Endothelial cell of umbilical vein (primary cell): ENCODE measurements at regions not wholly inside any gene's neighbourhood (a gene's known extent, or its start where the extent isn't known, plus 50 kb on each side); places are given as distances from the start of the nearest gene placed in this dataset.

Experiments used
- BruUV-seq: library from RNA; stranded (reverse); fragments of 400-500 nt; replicated peaks from 2 replicates; lab custom pipeline; 2021; lab: Mats Ljungman, UMichigan
- CTCF ChIA-PET: fragments of 300-600, 350-600 bp; sonication (Branson Sonifier 250); formaldehyde crosslinking; loops from one replicate; lab custom pipeline; 2021; ENCODE audit warnings: antibody characterized with exemption, inconsistent platforms; lab: Charles Lee
- POLR2A ChIA-PET: fragments of 300-600, 350-600 bp; sonication (Branson Sonifier 250); formaldehyde crosslinking; loops from one replicate; lab custom pipeline; 2021; ENCODE audit warnings: antibody characterized with exemption, inconsistent platforms; lab: Charles Lee
- DNase-seq: peaks from one replicate; pipeline ENCODE4 v3.0.0-alpha.2; 2011; ENCODE audit warnings: low read depth, low spot score
- FAIRE-seq: peaks from 2 replicates; lab custom pipeline; 2011; peaks lifted over from hg19 to GRCh38; lab: Jason Lieb, UNC
- H2AFZ ChIP-seq: 2 replicates; pipeline ENCODE4 v1.6.0; 2012; ENCODE audit warnings: low read depth, low read length, control low read depth, inconsistent platforms
- H3K27ac ChIP-seq: 2 replicates; pipeline ENCODE4 v1.5.1; 2011; ENCODE audit warnings: low read depth, mild to moderate bottlenecking, control low read depth, low read length, moderate library complexity; ENCODE audit not compliant: insufficient read depth
- H3K27me3 ChIP-seq, 2 experiments: 2 replicates each; pipeline versions ENCODE4 v1.6.0 to v1.6.1; 2011; ENCODE audit warnings: low read length in 2 of 2, mixed read lengths in 1 of 2; ENCODE audit not compliant: control insufficient read depth in 2 of 2, insufficient read depth in 2 of 2
- H3K36me3 ChIP-seq, 2 experiments: 2 replicates in 1 of 2; 3 replicates in 1 of 2; pipeline ENCODE4 v1.5.1; 2011; ENCODE audit warnings: low read length in 2 of 2, mild to moderate bottlenecking in 1 of 2, moderate library complexity in 1 of 2; ENCODE audit not compliant: control insufficient read depth in 2 of 2, insufficient read depth in 2 of 2; ENCODE audit errors: extremely low read depth in 1 of 2
- H3K4me1 ChIP-seq: 3 replicates; pipeline ENCODE4 v1.5.1; 2011; ENCODE audit warnings: mild to moderate bottlenecking, low read length; ENCODE audit not compliant: control insufficient read depth, insufficient read depth; ENCODE audit errors: extremely low read depth
- H3K4me2 ChIP-seq: 2 replicates; pipeline ENCODE4 v1.6.1; 2011; ENCODE audit warnings: low read length, control low read depth, mixed read lengths; ENCODE audit not compliant: insufficient read depth
- H3K4me3 ChIP-seq, 3 experiments: fragments of 200-600 bp in 1 of 3; sonication (generic), shearing (Covaris generic) in 1 of 3; replicated peaks in 1 of 3; 2 replicates each; pipeline ENCODE4 v1.5.1; 2011 to 2016; ENCODE audit warnings: control low read depth in 3 of 3, low read length in 3 of 3, mild to moderate bottlenecking in 2 of 3, inconsistent platforms in 1 of 3, low read depth in 1 of 3, moderate library complexity in 1 of 3; ENCODE audit not compliant: insufficient read depth in 1 of 3
- H3K79me2 ChIP-seq: 2 replicates; pipeline ENCODE4 v1.6.0; 2012; ENCODE audit warnings: low read length, inconsistent platforms; ENCODE audit not compliant: control insufficient read depth, insufficient read depth
- H3K9ac ChIP-seq: replicated peaks from 2 replicates; pipeline ENCODE3; 2011; ENCODE audit warnings: low read length, control low read depth; ENCODE audit not compliant: insufficient read depth; ENCODE audit errors: extremely low read depth
- H3K9me1 ChIP-seq: replicated peaks from 3 replicates; pipeline ENCODE4 v1.6.0; 2011; ENCODE audit warnings: mild to moderate bottlenecking, low read length; ENCODE audit not compliant: control insufficient read depth, insufficient read depth; ENCODE audit errors: extremely low read depth
- H3K9me3 ChIP-seq: replicated peaks from 2 replicates; pipeline ENCODE4 v1.5.1; 2012; ENCODE audit warnings: low read length, inconsistent platforms; ENCODE audit not compliant: control insufficient read depth, insufficient read depth
- H4K20me1 ChIP-seq: replicated peaks from 2 replicates; pipeline ENCODE3; 2011; ENCODE audit warnings: mild to moderate bottlenecking, low read length; ENCODE audit not compliant: control insufficient read depth, insufficient read depth; ENCODE audit errors: extremely low read depth
- EZH2 ChIP-seq: IDR thresholded peaks from 2 replicates; pipeline ENCODE4 v1.6.1; 2012; ENCODE audit warnings: borderline replicate concordance, low read depth, mild to moderate bottlenecking, moderate library complexity, low read length, inconsistent platforms; ENCODE audit not compliant: severe bottlenecking
- FOS ChIP-seq: IDR thresholded peaks from 2 replicates; pipeline ENCODE4 v1.6.1; 2011; ENCODE audit warnings: mild to moderate bottlenecking, low read length, moderate library complexity, borderline replicate concordance; ENCODE audit not compliant: insufficient read depth
- GATA2 ChIP-seq: IDR thresholded peaks from 2 replicates; pipeline ENCODE4 v1.7.0; 2011; ENCODE audit warnings: low read depth, mild to moderate bottlenecking, moderate library complexity, mixed read lengths, low read length; ENCODE audit not compliant: insufficient read length, insufficient read depth
- JUN ChIP-seq: IDR thresholded peaks from 2 replicates; pipeline ENCODE4 v1.6.1; 2011; ENCODE audit warnings: borderline replicate concordance, low read depth; ENCODE audit not compliant: insufficient read length, insufficient read depth
- MYC ChIP-seq: IDR thresholded peaks from one replicate; pipeline ENCODE4 v1.6.1; 2011; ENCODE audit warnings: mild to moderate bottlenecking, low read depth, low read length
- POLR2A ChIP-seq: IDR thresholded peaks from 2 replicates; pipeline ENCODE4 v1.6.1; 2012; ENCODE audit warnings: low read depth, mild to moderate bottlenecking, control low read depth, low read length
- POLR2AphosphoS5 ChIP-seq: IDR thresholded peaks from 2 replicates; pipeline ENCODE4 v1.6.1; 2012; ENCODE audit warnings: low read depth, mild to moderate bottlenecking, control low read depth, low read length, moderate library complexity; ENCODE audit not compliant: insufficient read depth
- dilution Hi-C: fragments of 300-500 bp; cut with MboI; formaldehyde crosslinking; loops from one replicate; pipeline ENCODE4 v1.15.0; 2019; ENCODE audit warnings: low sequenced_read_pairs; ENCODE audit not compliant: extremely low pct_ligation_motif_present
- intact Hi-C: fragments of 100-400 bp; cut with micrococcal nuclease; formaldehyde crosslinking; loops from one replicate; pipeline ENCODE4 v1.10.0; 2022
- TF ChIP-seq, protein P1 (sequence below): IDR thresholded peaks from 2 replicates; pipeline ENCODE4 v1.6.1; 2011; ENCODE audit not compliant: insufficient read depth, insufficient read length
- TF ChIP-seq, protein P2 (sequence below), 2 donors: IDR thresholded peaks; 1 replicate in 1 of 2; 2 replicates in 1 of 2; pipeline ENCODE4 v1.5.1; 2011; ENCODE audit warnings: low read length in 2 of 2, mild to moderate bottlenecking in 2 of 2, moderate library complexity in 2 of 2, control low read depth in 1 of 2, inconsistent platforms in 1 of 2, low read depth in 1 of 2; ENCODE audit not compliant: insufficient read depth in 1 of 2; ENCODE audit errors: extremely low read depth in 1 of 2

DNA sequence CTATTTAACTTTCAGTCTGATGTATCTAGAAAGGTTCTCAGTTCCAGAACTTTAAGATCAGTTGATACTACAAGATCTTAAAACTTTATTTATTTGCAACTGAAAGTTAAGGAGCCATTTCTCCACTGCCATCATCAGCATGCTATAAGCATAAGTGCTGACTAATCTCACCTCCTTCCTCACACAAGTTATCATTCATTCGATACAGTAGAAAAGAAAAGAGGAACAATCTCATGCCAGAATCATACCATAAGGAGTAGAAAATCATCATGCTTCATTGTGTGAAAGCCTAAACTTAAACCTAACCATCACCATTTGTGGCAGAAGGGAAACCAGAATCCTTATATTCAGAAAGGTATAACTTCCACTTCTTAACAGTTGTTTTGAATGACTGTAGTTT lies 176.6 kb upstream of the NRXN1 start:
- ChIA-PET CTCF (no interaction called here), POLR2A (no interaction called here)
- H3K9ac ChIP-seq: no peak overlapping the region
- H4K20me1 ChIP-seq: no peaks in the 10 kb centered on the region
- no TSS peak for BruUV-seq
- no peaks in the 10 kb centered on the region for H3K9me1 ChIP-seq
- H3K4me2 ChIP-seq: no peak overlapping the region
- dilution Hi-C loops (no loop called here), intact Hi-C loops (no loop called here)
- H3K4me1 ChIP-seq: no peaks in the 10 kb centered on the region
- no peak for TF ChIP-seq MYC
- TF ChIP-seq FOS: no peak
- TF ChIP-seq GATA2: no peak
- no peak for TF ChIP-seq JUN
- TF ChIP-seq POLR2A: no peak
- TF ChIP-seq POLR2AphosphoS5: no peak
- TF ChIP-seq, protein P1, sequence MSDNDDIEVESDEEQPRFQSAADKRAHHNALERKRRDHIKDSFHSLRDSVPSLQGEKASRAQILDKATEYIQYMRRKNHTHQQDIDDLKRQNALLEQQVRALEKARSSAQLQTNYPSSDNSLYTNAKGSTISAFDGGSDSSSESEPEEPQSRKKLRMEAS: no peak
- TF ChIP-seq, protein P2, sequence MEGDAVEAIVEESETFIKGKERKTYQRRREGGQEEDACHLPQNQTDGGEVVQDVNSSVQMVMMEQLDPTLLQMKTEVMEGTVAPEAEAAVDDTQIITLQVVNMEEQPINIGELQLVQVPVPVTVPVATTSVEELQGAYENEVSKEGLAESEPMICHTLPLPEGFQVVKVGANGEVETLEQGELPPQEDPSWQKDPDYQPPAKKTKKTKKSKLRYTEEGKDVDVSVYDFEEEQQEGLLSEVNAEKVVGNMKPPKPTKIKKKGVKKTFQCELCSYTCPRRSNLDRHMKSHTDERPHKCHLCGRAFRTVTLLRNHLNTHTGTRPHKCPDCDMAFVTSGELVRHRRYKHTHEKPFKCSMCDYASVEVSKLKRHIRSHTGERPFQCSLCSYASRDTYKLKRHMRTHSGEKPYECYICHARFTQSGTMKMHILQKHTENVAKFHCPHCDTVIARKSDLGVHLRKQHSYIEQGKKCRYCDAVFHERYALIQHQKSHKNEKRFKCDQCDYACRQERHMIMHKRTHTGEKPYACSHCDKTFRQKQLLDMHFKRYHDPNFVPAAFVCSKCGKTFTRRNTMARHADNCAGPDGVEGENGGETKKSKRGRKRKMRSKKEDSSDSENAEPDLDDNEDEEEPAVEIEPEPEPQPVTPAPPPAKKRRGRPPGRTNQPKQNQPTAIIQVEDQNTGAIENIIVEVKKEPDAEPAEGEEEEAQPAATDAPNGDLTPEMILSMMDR (IDR thresholded peaks at IDR 0.05; ENCODE audit: extremely low read depth in 1 of 2, insufficient read depth in 1 of 2, low read depth in 1 of 2, low read length in 2 of 2): no peak
- no peak for TF ChIP-seq EZH2
- H3K27me3 ChIP-seq: no peaks in the 10 kb centered on the region
- H3K36me3 ChIP-seq: no peaks in the 10 kb centered on the region
- DNase-seq (no peak), FAIRE-seq (no peak)
- no peak overlapping the region for H3K4me3 ChIP-seq
- H3K9me3 ChIP-seq: peaks cover 1% of the 10 kb centered on the region
- H2AFZ ChIP-seq: no peak overlapping the region
- H3K27ac ChIP-seq: no peak overlapping the region
- no peaks in the 10 kb centered on the region for H3K79me2 ChIP-seq
